SK-N-SH treated with all-trans-retinoic acid at 6 μM for 48 hours (cell line): ENCODE measurements at regions not wholly inside any gene's neighbourhood (a gene's known extent, or its start where the extent isn't known, plus 50 kb on each side); places are given as distances from the start of the nearest gene placed in this dataset.

Experiments
- ATAC-seq: fragments of 200-7000 bp; cut with Tn5 transposase; 3 replicates; pipeline ENCODE4 v1.9.1; 2020; ENCODE audit warnings: mild to moderate bottlenecking, moderate library complexity
- BACH2 ChIP-seq: fragments of 250-450 bp; sonication (Bioruptor Pico); IDR thresholded peaks from 2 replicates; pipeline ENCODE4 v1.9.0; 2021; ENCODE audit warnings: mild to moderate bottlenecking, borderline replicate concordance
- CSDC2 ChIP-seq: fragments of 250-450 bp; sonication (Bioruptor Pico); IDR thresholded peaks from 2 replicates; pipeline ENCODE4 v1.5.0; 2020; ENCODE audit warnings: mild to moderate bottlenecking, moderate library complexity
- ESRRG ChIP-seq: fragments of 250-450 bp; sonication (Bioruptor Pico); IDR thresholded peaks from 2 replicates; pipeline ENCODE4 v1.6.1; 2021; ENCODE audit warnings: mild to moderate bottlenecking
- GLIS3 ChIP-seq: fragments of 250-450 bp; sonication (Bioruptor Pico); IDR thresholded peaks from 2 replicates; pipeline ENCODE4 v1.5.0; 2020; ENCODE audit warnings: mild to moderate bottlenecking, moderate library complexity
- ISL1 ChIP-seq: fragments of 250-450 bp; sonication (Bioruptor Pico); IDR thresholded peaks from 2 replicates; pipeline ENCODE4 v2.1.2; 2022; ENCODE audit warnings: mild to moderate bottlenecking, moderate library complexity
- OSR1 ChIP-seq: fragments of 250-450 bp; sonication (Bioruptor Pico); IDR thresholded peaks from 2 replicates; pipeline ENCODE4 v1.8.0; 2022; ENCODE audit warnings: moderate library complexity, mild to moderate bottlenecking, inconsistent platforms
- PPARA ChIP-seq: fragments of 250-450 bp; sonication (Bioruptor Pico); IDR thresholded peaks from 2 replicates; pipeline ENCODE4 v1.5.0; 2020; ENCODE audit warnings: mild to moderate bottlenecking, borderline replicate concordance
- RARB ChIP-seq: fragments of 250-450 bp; sonication (Bioruptor Pico); IDR thresholded peaks from 2 replicates; pipeline ENCODE4 v1.8.0; 2021; ENCODE audit warnings: mild to moderate bottlenecking, moderate library complexity
- SNAI2 ChIP-seq: fragments of 250-450 bp; sonication (Bioruptor Pico); IDR thresholded peaks from 2 replicates; pipeline ENCODE4 v1.5.0; 2020; ENCODE audit warnings: mild to moderate bottlenecking, moderate library complexity
- TCF4 ChIP-seq: fragments of 250-450 bp; sonication (Bioruptor Pico); IDR thresholded peaks from 2 replicates; pipeline ENCODE4 v1.8.0; 2021; ENCODE audit warnings: mild to moderate bottlenecking, moderate library complexity, borderline replicate concordance
- TOX ChIP-seq: fragments of 250-450 bp; sonication (Bioruptor Pico); IDR thresholded peaks from 2 replicates; pipeline ENCODE4 v1.8.0; 2021; ENCODE audit warnings: mild to moderate bottlenecking, moderate library complexity, borderline replicate concordance
- ZFP3 ChIP-seq: fragments of 250-450 bp; sonication (Bioruptor Pico); IDR thresholded peaks from 2 replicates; pipeline ENCODE4 v1.5.0; 2020; ENCODE audit warnings: mild to moderate bottlenecking, moderate library complexity
- ZFP30 ChIP-seq: fragments of 450-650 bp; formaldehyde crosslinking; IDR thresholded peaks from 2 replicates; pipeline ENCODE4 v1.5.0; 2022; ENCODE audit warnings: mild to moderate bottlenecking, moderate library complexity
- ZNF565 ChIP-seq: fragments of 450-650 bp; formaldehyde crosslinking; conservative IDR thresholded peaks from 2 replicates; pipeline ENCODE4 v1.5.0; 2020; ENCODE audit warnings: low read depth, mild to moderate bottlenecking, moderate library complexity
- ZNF70 ChIP-seq: fragments of 450-650 bp; formaldehyde crosslinking; IDR thresholded peaks from 2 replicates; pipeline ENCODE4 v1.5.0; 2020; ENCODE audit warnings: mild to moderate bottlenecking, moderate library complexity
- ZNF8 ChIP-seq: fragments of 450-650 bp; formaldehyde crosslinking; IDR thresholded peaks from 2 replicates; pipeline ENCODE4 v1.5.0; 2020; ENCODE audit warnings: mild to moderate bottlenecking, moderate library complexity
- TF ChIP-seq, protein P1 (sequence below): fragments of 250-450 bp; sonication (Bioruptor Pico); IDR thresholded peaks from 2 replicates; pipeline ENCODE4 v1.8.0; 2021; ENCODE audit warnings: low read depth, mild to moderate bottlenecking, moderate library complexity, borderline replicate concordance
- TF ChIP-seq, protein P2 (sequence below): fragments of 250-450 bp; sonication (Bioruptor Pico); IDR thresholded peaks from 2 replicates; pipeline ENCODE4 v1.5.1; 2020; ENCODE audit warnings: low read depth, mild to moderate bottlenecking, moderate library complexity
- TF ChIP-seq, protein P3 (sequence below): fragments of 250-450 bp; sonication (Bioruptor Pico); IDR thresholded peaks from 2 replicates; pipeline ENCODE4 v1.5.1; 2021; ENCODE audit warnings: mild to moderate bottlenecking, moderate library complexity
- TF ChIP-seq, protein P4 (sequence below): fragments of 250-450 bp; sonication (Bioruptor Pico); IDR thresholded peaks from 2 replicates; pipeline ENCODE4 v1.5.0; 2020; ENCODE audit warnings: mild to moderate bottlenecking, moderate library complexity
- TF ChIP-seq, protein P5 (sequence below): fragments of 250-450 bp; sonication (Bioruptor Pico); IDR thresholded peaks from 2 replicates; pipeline ENCODE4 v1.8.0; 2020; ENCODE audit warnings: mild to moderate bottlenecking, moderate library complexity, borderline replicate concordance

DNA sequence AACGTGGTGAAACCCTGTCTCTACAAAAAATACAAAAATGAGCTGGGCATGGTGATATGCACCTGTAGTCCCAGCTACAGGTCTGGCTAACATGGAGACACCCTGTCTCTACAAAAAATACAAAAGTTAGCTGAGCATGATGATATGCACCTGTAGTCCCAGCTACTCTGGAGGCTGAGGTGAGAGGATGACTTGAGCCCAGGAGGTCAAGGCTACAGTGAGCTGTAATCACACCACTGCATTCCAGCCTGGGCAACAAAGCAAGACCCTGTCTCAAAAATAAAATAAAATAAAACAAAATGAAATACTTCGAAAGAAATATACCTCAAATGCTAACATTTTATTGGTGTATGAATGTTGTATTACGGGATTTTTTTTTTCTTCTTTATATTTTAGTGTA, 107.6 kb upstream of the EGLN3 start:
- TF ChIP-seq ZNF565 (CRISPR knock-in tag) (no peak), BACH2 (no peak), RARB (CRISPR knock-in tag) (no peak), TCF4 (no peak), PPARA (CRISPR knock-in tag) (no peak), ZNF8 (CRISPR knock-in tag) (no peak), TOX (CRISPR knock-in tag) (no peak), ZNF70 (CRISPR knock-in tag) (no peak), OSR1 (CRISPR knock-in tag) (no peak), SNAI2 (CRISPR knock-in tag) (no peak), ZFP30 (no peak), GLIS3 (CRISPR knock-in tag) (no peak), ESRRG (no peak), ISL1 (CRISPR knock-in tag) (no peak)
- TF ChIP-seq, protein P1, sequence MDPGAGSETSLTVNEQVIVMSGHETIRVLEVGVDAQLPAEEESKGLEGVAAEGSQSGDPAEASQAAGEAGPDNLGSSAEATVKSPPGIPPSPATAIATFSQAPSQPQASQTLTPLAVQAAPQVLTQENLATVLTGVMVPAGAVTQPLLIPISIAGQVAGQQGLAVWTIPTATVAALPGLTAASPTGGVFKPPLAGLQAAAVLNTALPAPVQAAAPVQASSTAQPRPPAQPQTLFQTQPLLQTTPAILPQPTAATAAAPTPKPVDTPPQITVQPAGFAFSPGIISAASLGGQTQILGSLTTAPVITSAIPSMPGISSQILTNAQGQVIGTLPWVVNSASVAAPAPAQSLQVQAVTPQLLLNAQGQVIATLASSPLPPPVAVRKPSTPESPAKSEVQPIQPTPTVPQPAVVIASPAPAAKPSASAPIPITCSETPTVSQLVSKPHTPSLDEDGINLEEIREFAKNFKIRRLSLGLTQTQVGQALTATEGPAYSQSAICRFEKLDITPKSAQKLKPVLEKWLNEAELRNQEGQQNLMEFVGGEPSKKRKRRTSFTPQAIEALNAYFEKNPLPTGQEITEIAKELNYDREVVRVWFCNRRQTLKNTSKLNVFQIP (CRISPR knock-in tag), result no peak
- TF ChIP-seq, protein P2, sequence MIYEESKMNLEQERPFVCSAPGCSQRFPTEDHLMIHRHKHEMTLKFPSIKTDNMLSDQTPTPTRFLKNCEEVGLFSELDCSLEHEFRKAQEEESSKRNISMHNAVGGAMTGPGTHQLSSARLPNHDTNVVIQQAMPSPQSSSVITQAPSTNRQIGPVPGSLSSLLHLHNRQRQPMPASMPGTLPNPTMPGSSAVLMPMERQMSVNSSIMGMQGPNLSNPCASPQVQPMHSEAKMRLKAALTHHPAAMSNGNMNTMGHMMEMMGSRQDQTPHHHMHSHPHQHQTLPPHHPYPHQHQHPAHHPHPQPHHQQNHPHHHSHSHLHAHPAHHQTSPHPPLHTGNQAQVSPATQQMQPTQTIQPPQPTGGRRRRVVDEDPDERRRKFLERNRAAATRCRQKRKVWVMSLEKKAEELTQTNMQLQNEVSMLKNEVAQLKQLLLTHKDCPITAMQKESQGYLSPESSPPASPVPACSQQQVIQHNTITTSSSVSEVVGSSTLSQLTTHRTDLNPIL, result no peak
- TF ChIP-seq, protein P3, sequence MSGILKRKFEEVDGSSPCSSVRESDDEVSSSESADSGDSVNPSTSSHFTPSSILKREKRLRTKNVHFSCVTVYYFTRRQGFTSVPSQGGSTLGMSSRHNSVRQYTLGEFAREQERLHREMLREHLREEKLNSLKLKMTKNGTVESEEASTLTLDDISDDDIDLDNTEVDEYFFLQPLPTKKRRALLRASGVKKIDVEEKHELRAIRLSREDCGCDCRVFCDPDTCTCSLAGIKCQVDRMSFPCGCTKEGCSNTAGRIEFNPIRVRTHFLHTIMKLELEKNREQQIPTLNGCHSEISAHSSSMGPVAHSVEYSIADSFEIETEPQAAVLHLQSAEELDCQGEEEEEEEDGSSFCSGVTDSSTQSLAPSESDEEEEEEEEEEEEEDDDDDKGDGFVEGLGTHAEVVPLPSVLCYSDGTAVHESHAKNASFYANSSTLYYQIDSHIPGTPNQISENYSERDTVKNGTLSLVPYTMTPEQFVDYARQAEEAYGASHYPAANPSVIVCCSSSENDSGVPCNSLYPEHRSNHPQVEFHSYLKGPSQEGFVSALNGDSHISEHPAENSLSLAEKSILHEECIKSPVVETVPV (CRISPR knock-in tag), result no peak
- TF ChIP-seq, protein P4, sequence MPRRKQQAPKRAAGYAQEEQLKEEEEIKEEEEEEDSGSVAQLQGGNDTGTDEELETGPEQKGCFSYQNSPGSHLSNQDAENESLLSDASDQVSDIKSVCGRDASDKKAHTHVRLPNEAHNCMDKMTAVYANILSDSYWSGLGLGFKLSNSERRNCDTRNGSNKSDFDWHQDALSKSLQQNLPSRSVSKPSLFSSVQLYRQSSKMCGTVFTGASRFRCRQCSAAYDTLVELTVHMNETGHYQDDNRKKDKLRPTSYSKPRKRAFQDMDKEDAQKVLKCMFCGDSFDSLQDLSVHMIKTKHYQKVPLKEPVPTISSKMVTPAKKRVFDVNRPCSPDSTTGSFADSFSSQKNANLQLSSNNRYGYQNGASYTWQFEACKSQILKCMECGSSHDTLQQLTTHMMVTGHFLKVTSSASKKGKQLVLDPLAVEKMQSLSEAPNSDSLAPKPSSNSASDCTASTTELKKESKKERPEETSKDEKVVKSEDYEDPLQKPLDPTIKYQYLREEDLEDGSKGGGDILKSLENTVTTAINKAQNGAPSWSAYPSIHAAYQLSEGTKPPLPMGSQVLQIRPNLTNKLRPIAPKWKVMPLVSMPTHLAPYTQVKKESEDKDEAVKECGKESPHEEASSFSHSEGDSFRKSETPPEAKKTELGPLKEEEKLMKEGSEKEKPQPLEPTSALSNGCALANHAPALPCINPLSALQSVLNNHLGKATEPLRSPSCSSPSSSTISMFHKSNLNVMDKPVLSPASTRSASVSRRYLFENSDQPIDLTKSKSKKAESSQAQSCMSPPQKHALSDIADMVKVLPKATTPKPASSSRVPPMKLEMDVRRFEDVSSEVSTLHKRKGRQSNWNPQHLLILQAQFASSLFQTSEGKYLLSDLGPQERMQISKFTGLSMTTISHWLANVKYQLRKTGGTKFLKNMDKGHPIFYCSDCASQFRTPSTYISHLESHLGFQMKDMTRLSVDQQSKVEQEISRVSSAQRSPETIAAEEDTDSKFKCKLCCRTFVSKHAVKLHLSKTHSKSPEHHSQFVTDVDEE (CRISPR knock-in tag), result no peak
- no peak for ATAC-seq

DNA sequence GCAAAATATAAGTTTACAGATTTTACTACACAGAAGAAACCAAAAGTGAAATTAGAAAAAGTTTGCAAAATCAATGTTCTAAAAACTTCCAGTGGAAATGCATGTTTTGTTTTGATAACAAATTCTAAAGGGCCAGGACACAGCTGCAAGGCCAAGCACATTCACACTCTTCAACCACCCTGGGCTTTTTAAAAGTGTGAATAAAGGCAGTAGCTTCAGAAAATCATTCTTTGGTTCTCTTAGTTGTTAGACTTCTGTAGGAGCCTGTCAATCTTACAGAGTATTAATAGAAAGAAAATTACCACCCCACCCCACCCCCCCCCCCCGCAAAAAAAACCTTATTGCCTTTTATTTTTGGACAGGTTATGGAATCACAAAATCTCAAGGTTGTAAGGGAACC, 105.2 kb upstream of the EGLN3 start:
- TF ChIP-seq ZFP3 (CRISPR knock-in tag), result no peak
- TF ChIP-seq CSDC2 (CRISPR knock-in tag), result no peak
- no peak for TF ChIP-seq ZNF565 (CRISPR knock-in tag)
- ATAC-seq, result no peak

DNA sequence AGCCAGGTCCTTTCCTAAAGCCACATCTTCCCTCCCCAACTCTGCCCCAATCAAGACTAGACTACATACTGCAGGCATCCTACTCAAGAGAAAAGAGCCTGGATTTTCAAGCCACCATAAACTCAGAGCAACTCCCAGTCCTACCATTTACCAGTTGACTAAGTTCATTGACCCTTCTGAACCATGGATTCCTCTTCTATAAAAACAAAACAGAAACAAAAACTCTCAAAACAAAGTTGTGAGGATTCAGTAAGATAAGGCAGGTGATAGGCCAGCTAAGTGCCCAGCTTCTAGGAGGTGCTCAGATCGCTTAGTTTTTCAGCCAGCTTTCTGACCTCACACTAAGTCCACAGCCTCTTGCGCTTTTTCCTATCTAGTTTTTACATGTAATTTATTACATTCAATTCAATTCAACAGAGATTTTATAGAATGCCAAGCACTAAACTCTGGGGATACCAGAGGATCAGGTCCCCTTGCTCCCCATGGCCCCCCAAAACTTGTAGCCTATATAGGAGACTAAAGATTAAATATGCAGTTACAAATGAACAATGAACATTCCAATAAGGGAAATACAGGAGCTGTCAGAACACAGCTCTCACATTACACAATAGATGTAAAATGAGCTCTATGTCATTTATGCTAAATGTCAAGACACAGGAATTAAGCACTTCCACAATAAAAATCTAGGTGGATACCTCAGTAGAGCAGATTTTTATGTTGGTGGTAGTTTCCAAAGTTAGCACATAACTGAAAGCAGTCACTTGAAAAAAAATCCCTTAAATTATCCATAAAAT, 104.5 kb upstream of the EGLN3 start:
- TF ChIP-seq, protein P3 (CRISPR knock-in tag), result no peak
- TF ChIP-seq RARB (CRISPR knock-in tag), result no peak
- TF ChIP-seq, all 23 proteins: peak for 0
- ATAC-seq, result no peak

DNA sequence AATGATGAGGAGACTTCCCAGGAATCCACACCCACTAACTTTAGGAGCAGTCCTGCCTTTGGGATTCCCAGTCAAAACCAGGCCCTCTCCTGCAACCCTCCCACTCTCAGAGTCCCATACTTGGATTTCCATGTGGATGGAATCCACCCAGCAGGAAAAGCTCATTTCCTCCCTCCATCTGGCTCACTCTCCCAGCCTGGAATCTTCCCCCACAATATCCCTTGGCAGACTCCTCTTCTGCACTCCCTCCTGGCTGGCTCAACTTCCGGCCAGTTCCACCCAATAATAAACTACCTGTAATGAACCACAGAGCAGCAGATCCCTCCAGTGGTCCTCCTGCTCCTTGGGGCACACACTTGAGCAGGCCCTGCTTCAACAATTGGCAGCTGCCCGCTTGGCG, 102.8 kb upstream of the EGLN3 start:
- ATAC-seq, result no peak
- TF ChIP-seq, protein P2, result no peak
- TF ChIP-seq SNAI2 (CRISPR knock-in tag) (no peak), ZNF8 (CRISPR knock-in tag) (no peak), ZNF70 (CRISPR knock-in tag) (no peak), ISL1 (CRISPR knock-in tag) (no peak), BACH2 (no peak), ESRRG (no peak)
- TF ChIP-seq, protein P5, sequence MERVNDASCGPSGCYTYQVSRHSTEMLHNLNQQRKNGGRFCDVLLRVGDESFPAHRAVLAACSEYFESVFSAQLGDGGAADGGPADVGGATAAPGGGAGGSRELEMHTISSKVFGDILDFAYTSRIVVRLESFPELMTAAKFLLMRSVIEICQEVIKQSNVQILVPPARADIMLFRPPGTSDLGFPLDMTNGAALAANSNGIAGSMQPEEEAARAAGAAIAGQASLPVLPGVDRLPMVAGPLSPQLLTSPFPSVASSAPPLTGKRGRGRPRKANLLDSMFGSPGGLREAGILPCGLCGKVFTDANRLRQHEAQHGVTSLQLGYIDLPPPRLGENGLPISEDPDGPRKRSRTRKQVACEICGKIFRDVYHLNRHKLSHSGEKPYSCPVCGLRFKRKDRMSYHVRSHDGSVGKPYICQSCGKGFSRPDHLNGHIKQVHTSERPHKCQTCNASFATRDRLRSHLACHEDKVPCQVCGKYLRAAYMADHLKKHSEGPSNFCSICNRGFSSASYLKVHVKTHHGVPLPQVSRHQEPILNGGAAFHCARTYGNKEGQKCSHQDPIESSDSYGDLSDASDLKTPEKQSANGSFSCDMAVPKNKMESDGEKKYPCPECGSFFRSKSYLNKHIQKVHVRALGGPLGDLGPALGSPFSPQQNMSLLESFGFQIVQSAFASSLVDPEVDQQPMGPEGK, result no peak
- TF ChIP-seq, protein P3 (CRISPR knock-in tag), result no peak
